BJ (cell line): ENCODE measurements at regions not wholly inside any gene's neighbourhood (a gene's known extent, or its start where the extent isn't known, plus 50 kb on each side); places are given as distances from the start of the nearest gene placed in this dataset.

Source experiments
- CTCF ChIA-PET: fragments of 350-600 bp; formaldehyde crosslinking; extraction: SDS; loops from one replicate; lab custom pipeline; 2021; ENCODE audit warnings: antibody characterized with exemption, inconsistent platforms; lab: Yijun Ruan, JAX
- POLR2A ChIA-PET: fragments of 300-600 bp; sonication (Branson Sonifier 250); formaldehyde crosslinking; extraction: SDS; loops from one replicate; lab custom pipeline; 2021; ENCODE audit warnings: antibody characterized with exemption; lab: Charles Lee
- DNase-seq: peaks from one replicate; pipeline ENCODE4 v3.0.0-alpha.2; 2011; ENCODE audit warnings: low read depth
- H3K27me3 ChIP-seq: 2 replicates; pipeline ENCODE4 v1.6.0; 2011; ENCODE audit warnings: low read length; ENCODE audit not compliant: control insufficient read depth, insufficient read depth
- H3K36me3 ChIP-seq: 2 replicates; pipeline ENCODE4 v1.5.1; 2011; ENCODE audit warnings: low read length; ENCODE audit not compliant: control insufficient read depth, insufficient read depth
- H3K4me3 ChIP-seq: 2 replicates; pipeline ENCODE4 v1.5.1; 2011; ENCODE audit warnings: low read depth, mild to moderate bottlenecking, control low read depth, low read length
- TF ChIP-seq, protein P1 (sequence below): IDR thresholded peaks from 2 replicates; pipeline ENCODE4 v1.5.1; 2011; ENCODE audit warnings: low read depth, mild to moderate bottlenecking, control low read depth, inconsistent platforms, low read length, moderate library complexity; ENCODE audit not compliant: insufficient read depth

DNA sequence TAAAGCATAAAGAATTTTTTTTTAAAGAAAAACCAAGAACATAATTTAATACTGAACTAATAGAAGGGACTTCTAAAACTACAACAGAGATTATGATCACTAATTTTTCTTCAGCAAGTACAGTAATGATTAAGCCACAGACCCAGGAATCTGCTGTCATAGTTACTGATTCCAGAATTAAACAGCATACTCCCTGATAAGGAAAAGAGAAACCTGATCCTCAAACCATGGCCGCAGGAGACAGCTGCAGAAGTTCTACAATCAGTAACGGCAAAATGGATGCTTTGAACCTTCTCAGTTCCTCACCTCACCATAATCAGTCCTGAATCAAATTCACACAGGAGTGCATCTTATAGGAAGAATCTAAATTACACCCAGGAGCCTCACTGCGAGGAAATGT lies 939.0 kb upstream of the SLITRK1 start:
- ChIA-PET POLR2A (no interaction called here), CTCF (no interaction called here)
- no peak for DNase-seq
- Histone ChIP-seq H3K4me3 (no peak overlapping the region), H3K27me3 (no peaks in the 10 kb centered on the region), H3K36me3 (no peaks in the 10 kb centered on the region)
- TF ChIP-seq, protein P1, sequence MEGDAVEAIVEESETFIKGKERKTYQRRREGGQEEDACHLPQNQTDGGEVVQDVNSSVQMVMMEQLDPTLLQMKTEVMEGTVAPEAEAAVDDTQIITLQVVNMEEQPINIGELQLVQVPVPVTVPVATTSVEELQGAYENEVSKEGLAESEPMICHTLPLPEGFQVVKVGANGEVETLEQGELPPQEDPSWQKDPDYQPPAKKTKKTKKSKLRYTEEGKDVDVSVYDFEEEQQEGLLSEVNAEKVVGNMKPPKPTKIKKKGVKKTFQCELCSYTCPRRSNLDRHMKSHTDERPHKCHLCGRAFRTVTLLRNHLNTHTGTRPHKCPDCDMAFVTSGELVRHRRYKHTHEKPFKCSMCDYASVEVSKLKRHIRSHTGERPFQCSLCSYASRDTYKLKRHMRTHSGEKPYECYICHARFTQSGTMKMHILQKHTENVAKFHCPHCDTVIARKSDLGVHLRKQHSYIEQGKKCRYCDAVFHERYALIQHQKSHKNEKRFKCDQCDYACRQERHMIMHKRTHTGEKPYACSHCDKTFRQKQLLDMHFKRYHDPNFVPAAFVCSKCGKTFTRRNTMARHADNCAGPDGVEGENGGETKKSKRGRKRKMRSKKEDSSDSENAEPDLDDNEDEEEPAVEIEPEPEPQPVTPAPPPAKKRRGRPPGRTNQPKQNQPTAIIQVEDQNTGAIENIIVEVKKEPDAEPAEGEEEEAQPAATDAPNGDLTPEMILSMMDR, result no peak

DNA sequence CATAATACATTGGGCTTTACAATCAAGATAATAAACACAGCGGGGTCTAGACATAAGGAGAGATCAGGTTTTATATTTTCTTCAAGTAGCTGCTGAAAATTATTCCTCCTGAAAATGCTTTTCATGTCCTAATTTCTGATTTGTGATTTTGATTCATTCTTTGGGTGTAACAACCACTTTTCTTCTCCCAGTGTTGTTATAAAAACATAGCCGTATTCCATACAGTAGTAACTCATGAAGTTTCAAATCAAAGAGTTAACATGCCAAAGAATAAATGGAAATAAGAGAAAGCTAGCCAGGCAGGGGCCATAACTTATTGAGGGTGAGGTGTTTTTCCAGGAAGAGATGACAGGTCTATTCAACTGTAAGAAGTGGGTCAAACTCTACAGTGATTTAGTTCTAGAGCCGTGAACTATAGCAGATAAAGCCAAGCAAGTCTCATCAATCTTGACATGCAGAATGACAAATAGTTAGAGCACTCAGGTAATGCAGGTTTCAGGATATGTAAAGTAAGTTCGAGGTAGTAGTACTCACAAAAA lies 934.4 kb upstream of the SLITRK1 start:
- CTCF ChIA-PET, result no interaction called here
- POLR2A ChIA-PET, result no interaction called here
- TF ChIP-seq, protein P1, result no peak
- no peak overlapping the region for H3K4me3 ChIP-seq
- H3K27me3 ChIP-seq, result no peaks in the 10 kb centered on the region
- no peak for DNase-seq
- H3K36me3 ChIP-seq, result no peaks in the 10 kb centered on the region

DNA sequence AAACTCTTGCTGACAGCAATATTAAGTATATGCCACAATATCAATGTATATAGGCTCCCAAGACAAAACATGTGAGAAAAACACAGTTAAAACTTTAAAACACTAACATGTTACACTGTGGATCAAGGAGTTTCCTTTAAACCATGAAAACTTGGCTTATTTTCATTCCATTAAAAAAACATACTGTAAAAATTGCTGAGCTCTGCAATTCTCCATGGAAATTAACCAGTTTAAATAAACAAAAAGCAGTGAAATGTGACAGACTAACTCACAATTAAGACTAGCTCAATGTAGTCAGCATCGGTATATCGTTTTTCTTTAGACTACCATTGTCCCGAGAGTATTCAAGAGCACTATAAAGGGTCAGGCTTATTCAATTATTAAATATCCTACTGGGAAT lies 930.5 kb upstream of the SLITRK1 start:
- Histone ChIP-seq H3K4me3 (no peak overlapping the region), H3K36me3 (no peaks in the 10 kb centered on the region), H3K27me3 (no peaks in the 10 kb centered on the region)
- DNase-seq, result no peak
- TF ChIP-seq, protein P1, result no peak
- ChIA-PET POLR2A (no interaction called here), CTCF (no interaction called here)

DNA sequence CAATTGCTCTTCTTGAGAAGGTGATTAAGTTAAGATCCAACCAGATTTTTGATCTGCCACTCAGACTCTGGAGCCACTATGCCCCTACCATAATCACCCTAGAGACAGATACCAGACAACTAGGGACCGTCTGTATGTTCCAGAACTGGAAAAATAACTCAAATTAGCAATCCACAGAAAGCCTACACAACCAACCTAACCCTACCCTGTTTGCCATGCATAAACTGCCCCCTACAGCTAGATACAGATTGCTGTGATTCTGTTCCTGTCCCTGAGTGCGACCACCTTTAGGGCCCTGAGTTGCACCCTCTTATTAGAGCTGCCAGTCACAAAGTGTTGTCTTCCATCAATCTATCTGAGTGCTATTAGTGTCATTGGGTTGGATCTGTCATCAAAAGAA lies 929.8 kb upstream of the SLITRK1 start:
- CTCF ChIA-PET, result no interaction called here
- H3K4me3 ChIP-seq, result no peak overlapping the region
- TF ChIP-seq, protein P1, result no peak
- POLR2A ChIA-PET, result no interaction called here
- no peak for DNase-seq
- H3K27me3 ChIP-seq, result no peaks in the 10 kb centered on the region
- no peaks in the 10 kb centered on the region for H3K36me3 ChIP-seq

DNA sequence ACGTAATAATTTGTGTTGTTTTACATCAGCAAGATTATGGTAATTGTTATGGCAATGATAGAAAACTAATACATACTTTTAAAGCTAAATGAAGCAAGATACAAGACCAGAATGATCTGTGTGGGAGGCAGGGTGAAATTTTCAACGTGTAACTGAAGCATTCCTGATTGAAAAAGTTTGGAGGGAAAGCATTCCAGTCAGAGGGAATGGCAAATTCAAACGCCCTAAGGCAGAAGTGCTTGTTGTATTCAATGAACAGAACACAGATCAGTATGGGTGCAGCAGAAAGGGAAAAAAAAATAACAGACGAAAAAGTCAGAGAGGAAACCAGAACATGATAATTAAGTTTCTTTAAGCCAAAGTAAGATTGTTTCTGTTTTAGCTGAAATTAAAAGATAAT lies 928.5 kb upstream of the SLITRK1 start:
- H3K27me3 ChIP-seq, result no peaks in the 10 kb centered on the region
- H3K4me3 ChIP-seq, result no peak overlapping the region
- ChIA-PET CTCF (no interaction called here), POLR2A (no interaction called here)
- no peak for DNase-seq
- TF ChIP-seq, protein P1, result no peak
- no peaks in the 10 kb centered on the region for H3K36me3 ChIP-seq
